ENCODE measurements at regions not wholly inside any gene's neighbourhood (a gene's known extent, or its start where the extent isn't known, plus 50 kb on each side); places are given as distances from the start of the nearest gene placed in this dataset.

DNA sequence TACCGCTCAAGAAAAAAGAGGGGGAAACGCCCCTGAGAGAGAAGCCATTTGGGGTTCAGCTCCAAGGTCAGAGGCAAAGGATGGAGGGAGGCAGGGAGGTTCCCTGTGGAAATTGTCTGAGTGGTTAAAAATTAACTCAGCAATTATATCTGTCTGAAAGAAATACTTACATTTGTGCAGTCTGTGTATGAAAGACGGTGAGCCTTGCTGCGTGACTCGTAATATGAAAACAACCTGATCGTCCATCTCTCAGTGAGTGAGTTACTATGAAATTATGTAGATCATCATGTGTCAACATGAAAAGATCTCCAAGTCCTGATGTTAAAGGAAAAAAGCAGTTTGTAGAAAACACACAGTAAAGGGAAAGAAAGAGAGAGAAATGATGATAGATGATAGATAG, 67.2 kb upstream of the FAM204A start:
- no peak overlapping the region for H3K27ac ChIP-seq (ENCODE audit: low read length, poor library complexity, severe bottlenecking)
- H2BK15ac ChIP-seq (ENCODE audit: low read depth, poor library complexity, severe bottlenecking), result no peak overlapping the region
- no peak overlapping the region for H3K14ac ChIP-seq (ENCODE audit: low read length in 2 of 2)
- no peaks in the 10 kb centered on the region for H3K4me1 ChIP-seq (ENCODE audit: control insufficient read depth, insufficient read depth, low read depth, low read length)
- no peaks in the 10 kb centered on the region for H3K36me3 ChIP-seq (ENCODE audit: control insufficient read depth in 1 of 2, insufficient read depth in 2 of 2, low read depth in 1 of 2, low read length in 2 of 2)
- no peak overlapping the region for H4K91ac ChIP-seq (ENCODE audit: low read length)
- H3K9me3 ChIP-seq (ENCODE audit: control insufficient read depth, low read length), result no peaks in the 10 kb centered on the region
- H3K4me2 ChIP-seq (ENCODE audit: low read length, poor library complexity, severe bottlenecking), result no peak overlapping the region
- peaks cover 1 to 38% of the 10 kb centered on the region in 2 experiments for H3K27me3 ChIP-seq (ENCODE audit: control insufficient read depth in 1 of 2, insufficient read depth in 1 of 2, low read length in 2 of 2)
- no peak overlapping the region for H3K4ac ChIP-seq (ENCODE audit: low read depth in 1 of 2, low read length in 2 of 2)
- H3K4me3 ChIP-seq (ENCODE audit: insufficient read depth in 1 of 2, low read depth in 1 of 2, low read length in 2 of 2), result no peak overlapping the region
- no peak for DNase-seq
- H2BK120ac ChIP-seq (ENCODE audit: low read depth, low read length), result no peak overlapping the region
- no peak overlapping the region for H2AFZ ChIP-seq (ENCODE audit: low read depth, low read length)
- H3K18ac ChIP-seq (ENCODE audit: low read depth in 1 of 2, low read length in 2 of 2), result no peak overlapping the region
- no peak overlapping the region for H3K9ac ChIP-seq (ENCODE audit: low read length)
- no peak overlapping the region for H4K8ac ChIP-seq (ENCODE audit: low read length)
- H3K79me1 ChIP-seq (replicated peaks; ENCODE audit: low read length, poor library complexity, severe bottlenecking), result no peaks in the 10 kb centered on the region
- 71% methylated on average over 6 of the region's 6 CpGs for WGBS
- H2BK12ac ChIP-seq (ENCODE audit: low read length in 2 of 2), result no peak overlapping the region
- no peak overlapping the region for H3K23ac ChIP-seq (ENCODE audit: low read length in 2 of 2)
- no peak overlapping the region for H2AK5ac ChIP-seq (ENCODE audit: low read length, severe bottlenecking)
- H2BK5ac ChIP-seq (ENCODE audit: low read depth, low read length, poor library complexity, severe bottlenecking), result no peak overlapping the region

GRCh38 chr10:118408181-118408580, 66.1 kb upstream of the FAM204A start:
- Histone ChIP-seq H3K4ac (ENCODE audit: low read depth in 1 of 2, low read length in 2 of 2) (no peak overlapping the region), H3K9ac (ENCODE audit: low read length) (no peak overlapping the region), H3K79me1 (replicated peaks; ENCODE audit: low read length, poor library complexity, severe bottlenecking) (no peaks in the 10 kb centered on the region), H3K4me3 (ENCODE audit: insufficient read depth in 1 of 2, low read depth in 1 of 2, low read length in 2 of 2) (no peak overlapping the region), H3K36me3 (ENCODE audit: control insufficient read depth in 1 of 2, insufficient read depth in 2 of 2, low read depth in 1 of 2, low read length in 2 of 2) (no peaks in the 10 kb centered on the region), H2BK120ac (ENCODE audit: low read depth, low read length) (no peak overlapping the region), H3K9me3 (ENCODE audit: control insufficient read depth, low read length) (no peaks in the 10 kb centered on the region), H3K27ac (ENCODE audit: low read length, poor library complexity, severe bottlenecking) (no peak overlapping the region), H2AK5ac (ENCODE audit: low read length, severe bottlenecking) (no peak overlapping the region), H4K91ac (ENCODE audit: low read length) (no peak overlapping the region), H2BK12ac (ENCODE audit: low read length in 2 of 2) (no peak overlapping the region), H3K4me1 (ENCODE audit: control insufficient read depth, insufficient read depth, low read depth, low read length) (no peaks in the 10 kb centered on the region), H2BK15ac (ENCODE audit: low read depth, poor library complexity, severe bottlenecking) (no peak overlapping the region), H3K14ac (ENCODE audit: low read length in 2 of 2) (no peak overlapping the region), H4K8ac (ENCODE audit: low read length) (no peak overlapping the region), H3K23ac (ENCODE audit: low read length in 2 of 2) (no peak overlapping the region), H2BK5ac (ENCODE audit: low read depth, low read length, poor library complexity, severe bottlenecking) (no peak overlapping the region), H3K18ac (ENCODE audit: low read depth in 1 of 2, low read length in 2 of 2) (no peak overlapping the region), H3K27me3 (ENCODE audit: control insufficient read depth in 1 of 2, insufficient read depth in 1 of 2, low read length in 2 of 2) (peaks cover 0 to 36% of the 10 kb centered on the region in 2 experiments), H3K4me2 (ENCODE audit: low read length, poor library complexity, severe bottlenecking) (no peak overlapping the region), H2AFZ (ENCODE audit: low read depth, low read length) (no peak overlapping the region)
- 70% methylated on average over 8 of the region's 9 CpGs for WGBS
- DNase-seq, result no peak

GRCh38 chr10:118407777-118408176, 65.7 kb upstream of the FAM204A start:
- Histone ChIP-seq H3K23ac (ENCODE audit: low read length in 2 of 2) (no peak overlapping the region), H3K18ac (ENCODE audit: low read depth in 1 of 2, low read length in 2 of 2) (no peak overlapping the region), H3K4me1 (ENCODE audit: control insufficient read depth, insufficient read depth, low read depth, low read length) (no peaks in the 10 kb centered on the region), H3K9me3 (ENCODE audit: control insufficient read depth, low read length) (no peaks in the 10 kb centered on the region), H3K4ac (ENCODE audit: low read depth in 1 of 2, low read length in 2 of 2) (no peak overlapping the region), H2BK15ac (ENCODE audit: low read depth, poor library complexity, severe bottlenecking) (no peak overlapping the region), H3K27me3 (ENCODE audit: control insufficient read depth in 1 of 2, insufficient read depth in 1 of 2, low read length in 2 of 2) (peaks cover 0 to 36% of the 10 kb centered on the region in 2 experiments), H4K91ac (ENCODE audit: low read length) (no peak overlapping the region), H2BK12ac (ENCODE audit: low read length in 2 of 2) (no peak overlapping the region), H2AFZ (ENCODE audit: low read depth, low read length) (no peak overlapping the region), H4K8ac (ENCODE audit: low read length) (no peak overlapping the region), H3K36me3 (ENCODE audit: control insufficient read depth in 1 of 2, insufficient read depth in 2 of 2, low read depth in 1 of 2, low read length in 2 of 2) (no peaks in the 10 kb centered on the region), H3K27ac (ENCODE audit: low read length, poor library complexity, severe bottlenecking) (no peak overlapping the region), H3K9ac (ENCODE audit: low read length) (no peak overlapping the region), H2BK120ac (ENCODE audit: low read depth, low read length) (no peak overlapping the region), H2BK5ac (ENCODE audit: low read depth, low read length, poor library complexity, severe bottlenecking) (no peak overlapping the region), H3K14ac (ENCODE audit: low read length in 2 of 2) (no peak overlapping the region), H3K4me2 (ENCODE audit: low read length, poor library complexity, severe bottlenecking) (no peak overlapping the region), H3K4me3 (ENCODE audit: insufficient read depth in 1 of 2, low read depth in 1 of 2, low read length in 2 of 2) (no peak overlapping the region), H3K79me1 (replicated peaks; ENCODE audit: low read length, poor library complexity, severe bottlenecking) (no peaks in the 10 kb centered on the region), H2AK5ac (ENCODE audit: low read length, severe bottlenecking) (no peak overlapping the region)
- 48% methylated on average over 4 of the region's 5 CpGs for WGBS
- DNase-seq, result no peak

GRCh38 chr10:118407026-118407425, 64.9 kb upstream of the FAM204A start:
- Histone ChIP-seq H4K8ac (ENCODE audit: low read length) (no peak overlapping the region), H3K23ac (ENCODE audit: low read length in 2 of 2) (no peak overlapping the region), H3K27ac (ENCODE audit: low read length, poor library complexity, severe bottlenecking) (no peak overlapping the region), H3K79me1 (replicated peaks; ENCODE audit: low read length, poor library complexity, severe bottlenecking) (no peaks in the 10 kb centered on the region), H3K9ac (ENCODE audit: low read length) (no peak overlapping the region), H3K27me3 (ENCODE audit: control insufficient read depth in 1 of 2, insufficient read depth in 1 of 2, low read length in 2 of 2) (peaks cover 0 to 36% of the 10 kb centered on the region in 2 experiments), H3K4me1 (ENCODE audit: control insufficient read depth, insufficient read depth, low read depth, low read length) (no peaks in the 10 kb centered on the region), H2BK120ac (ENCODE audit: low read depth, low read length) (no peak overlapping the region), H2AFZ (ENCODE audit: low read depth, low read length) (no peak overlapping the region), H3K14ac (ENCODE audit: low read length in 2 of 2) (no peak overlapping the region), H4K91ac (ENCODE audit: low read length) (no peak overlapping the region), H3K4me3 (ENCODE audit: insufficient read depth in 1 of 2, low read depth in 1 of 2, low read length in 2 of 2) (no peak overlapping the region), H3K18ac (ENCODE audit: low read depth in 1 of 2, low read length in 2 of 2) (no peak overlapping the region), H3K36me3 (ENCODE audit: control insufficient read depth in 1 of 2, insufficient read depth in 2 of 2, low read depth in 1 of 2, low read length in 2 of 2) (no peaks in the 10 kb centered on the region), H3K4ac (ENCODE audit: low read depth in 1 of 2, low read length in 2 of 2) (no peak overlapping the region), H2BK5ac (ENCODE audit: low read depth, low read length, poor library complexity, severe bottlenecking) (no peak overlapping the region), H3K9me3 (ENCODE audit: control insufficient read depth, low read length) (no peaks in the 10 kb centered on the region), H2BK12ac (ENCODE audit: low read length in 2 of 2) (no peak overlapping the region), H2BK15ac (ENCODE audit: low read depth, poor library complexity, severe bottlenecking) (no peak overlapping the region), H2AK5ac (ENCODE audit: low read length, severe bottlenecking) (no peak overlapping the region), H3K4me2 (ENCODE audit: low read length, poor library complexity, severe bottlenecking) (no peak overlapping the region)
- no peak for DNase-seq
